Stimulated activated CD4-positive, alpha-beta T cell treated with anti-CD3 and anti-CD28 coated beads, Interleukin-15, amount 100 ng/mL, for 48 hours (primary cell): ENCODE measurements at regions not wholly inside any gene's neighbourhood (a gene's known extent, or its start where the extent isn't known, plus 50 kb on each side); places are given as distances from the start of the nearest gene placed in this dataset.

ENCODE experiments used
- DNase-seq, 2 donors: peaks; one replicate each; pipeline ENCODE4 v3.0.0-alpha.2; 2020; ENCODE audit warnings: low read depth in 2 of 2

DNA sequence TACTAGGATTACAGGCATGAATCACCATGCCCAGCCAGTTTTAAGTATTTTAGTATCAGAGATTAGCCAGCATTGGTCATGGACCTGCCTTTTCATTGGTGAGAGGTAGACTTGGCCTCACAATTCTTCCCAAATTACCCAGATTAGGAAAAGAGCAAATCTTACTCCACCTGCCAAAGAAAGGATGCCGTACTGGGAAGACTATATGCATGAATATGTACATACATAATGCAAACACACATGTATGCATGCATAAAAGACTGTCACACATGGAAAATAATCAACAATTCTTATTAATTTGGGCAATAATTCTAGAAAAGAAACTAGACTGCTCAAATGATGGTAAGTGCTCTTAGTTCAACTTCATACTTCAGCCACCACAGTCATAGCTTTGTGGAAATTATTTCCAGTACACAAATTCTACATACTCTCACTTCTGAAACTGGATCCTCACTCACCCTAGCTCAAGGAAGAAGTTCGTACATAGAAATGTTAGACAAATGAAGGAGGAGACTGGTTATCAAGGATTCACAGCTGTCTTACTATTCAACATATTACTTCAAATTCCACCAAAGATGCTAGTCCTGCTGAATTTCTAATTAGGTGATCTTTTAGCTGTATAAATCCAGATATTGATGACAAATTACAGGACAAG lies 73.7 kb downstream of the MINAR2 start:
- DNase-seq: no peak

DNA sequence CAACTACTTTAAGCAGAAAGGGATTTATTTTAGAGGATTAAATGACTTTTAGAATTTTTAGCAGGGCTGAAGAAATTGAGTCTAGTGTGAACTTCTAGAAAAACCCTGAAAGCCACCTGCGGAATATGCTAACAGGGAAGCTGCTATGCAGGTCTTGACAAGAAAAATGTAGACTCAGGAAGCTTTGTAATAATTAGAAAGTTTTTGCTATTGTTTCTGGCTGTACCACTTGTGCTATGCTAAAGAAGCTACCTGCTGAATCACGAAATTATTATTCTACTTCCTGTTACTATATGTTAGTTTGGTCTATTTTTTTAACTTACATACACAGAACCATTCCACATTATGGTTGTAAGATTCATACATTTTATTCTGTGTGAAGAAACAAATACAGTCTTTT lies 74.0 kb upstream of the CHSY3 start:
- DNase-seq: no peak

DNA sequence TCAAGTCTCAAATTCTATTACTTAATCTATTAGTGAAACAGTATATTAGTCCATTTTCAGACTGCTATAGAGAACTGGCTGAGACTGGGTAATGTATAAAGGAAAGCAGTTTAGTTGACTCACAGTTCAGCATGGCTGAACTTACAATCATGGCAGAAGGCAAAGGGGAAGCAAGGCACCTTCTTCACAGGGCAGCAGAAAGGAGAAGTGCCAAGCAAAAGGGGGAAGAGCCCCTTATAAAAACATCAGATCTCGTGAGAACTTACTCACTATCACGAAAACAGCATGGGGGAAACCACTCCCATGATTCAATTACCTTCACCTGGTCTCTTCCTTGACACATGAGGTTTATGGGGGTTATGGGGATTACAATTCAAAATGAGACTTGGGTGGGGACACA lies 67.9 kb upstream of the CHSY3 start:
- DNase-seq: no peak

DNA sequence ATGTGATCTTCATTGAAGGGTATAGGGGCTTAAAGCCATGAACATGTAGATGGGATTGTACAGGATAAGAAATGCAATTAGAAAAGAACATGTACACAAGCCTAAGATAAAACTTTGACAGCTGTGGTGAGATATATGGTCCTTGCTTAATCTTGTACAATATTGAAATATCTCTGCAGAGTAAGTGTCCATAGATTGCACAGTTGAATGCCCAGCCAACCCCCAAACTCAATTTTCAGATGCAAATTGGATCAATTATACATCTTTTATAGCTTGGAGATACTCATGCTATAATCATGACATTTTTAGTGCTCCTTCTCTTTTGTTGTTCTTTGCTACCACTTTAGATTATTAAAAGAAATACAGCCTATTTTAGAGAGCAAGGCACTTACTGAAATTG lies 59.5 kb upstream of the CHSY3 start:
- DNase-seq: no peak

DNA sequence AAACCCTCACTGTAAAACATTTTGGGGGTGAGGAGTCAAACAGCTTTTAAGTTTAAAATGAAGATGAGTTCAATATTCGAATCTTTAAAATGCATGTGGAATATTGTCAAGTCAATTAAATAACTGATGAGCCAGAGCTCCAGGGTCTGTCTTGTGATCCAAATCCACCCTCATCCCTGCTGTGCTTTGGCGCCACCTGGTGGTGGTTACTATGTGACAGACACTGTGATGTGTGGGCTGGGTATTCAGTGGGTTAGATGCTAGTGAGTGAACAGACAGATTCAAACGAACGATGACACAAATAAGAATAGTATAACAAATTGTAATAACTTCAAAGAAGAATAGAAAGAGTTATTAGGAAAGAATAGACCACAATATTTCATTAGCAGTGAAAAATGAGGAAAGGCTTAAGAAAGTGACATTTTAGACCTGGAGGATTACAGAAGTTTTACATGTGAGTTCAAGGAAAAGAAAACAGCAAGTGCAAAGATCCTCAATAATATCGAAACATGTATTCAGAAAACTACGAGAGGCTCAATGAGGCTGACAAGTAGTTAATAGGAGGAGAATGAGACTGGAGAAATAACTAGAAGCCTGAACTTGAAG lies 51.4 kb upstream of the CHSY3 start:
- DNase-seq: peak; percentile 39 to 65

DNA sequence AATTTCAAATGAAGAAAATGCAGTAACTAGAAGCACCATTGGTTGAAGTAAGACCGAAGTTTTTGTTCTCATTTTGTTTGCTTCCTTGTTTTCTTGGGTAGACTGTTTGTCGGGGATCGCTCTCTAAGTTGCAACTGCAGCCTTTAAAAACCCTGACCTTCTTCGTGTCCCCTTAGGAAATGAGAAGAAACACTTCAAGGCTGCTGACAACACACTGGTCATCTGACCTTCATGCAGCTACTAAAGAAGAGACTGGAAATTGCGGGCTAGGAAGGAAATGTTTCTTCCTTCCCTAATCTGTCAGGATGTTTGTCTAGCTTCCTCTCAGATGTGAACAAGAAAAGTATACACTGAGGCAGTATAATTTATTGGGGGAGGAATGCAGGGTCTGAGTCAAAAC lies 50.7 kb upstream of the CHSY3 start:
- no peak for DNase-seq
